ENCODE measurements at regions not wholly inside any gene's neighbourhood (a gene's known extent, or its start where the extent isn't known, plus 50 kb on each side); places are given as distances from the start of the nearest gene placed in this dataset.

DNA sequence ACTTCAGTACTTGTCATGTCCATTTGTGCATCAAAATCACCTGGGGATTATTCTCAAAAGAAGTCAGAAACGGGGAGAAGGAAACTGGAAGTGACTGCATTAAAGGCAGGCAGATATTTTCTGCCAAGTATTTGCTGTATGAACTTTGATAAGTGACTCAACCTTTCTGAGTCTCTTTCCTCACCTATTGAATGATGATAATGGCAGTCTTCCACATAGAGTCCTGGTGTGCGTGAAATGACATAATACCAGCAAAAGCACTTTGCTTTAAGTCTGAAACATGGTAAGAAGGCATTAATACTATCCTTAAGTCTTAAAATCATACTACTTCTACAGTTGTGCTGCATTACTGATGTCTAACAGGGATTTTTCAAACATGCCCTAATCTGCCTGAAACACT is 278.5 kb downstream of the ADAMTS20 start:
- no peak for TF ChIP-seq POLR2A (IDR thresholded peaks at IDR 0.05)
- TF ChIP-seq, protein P1, sequence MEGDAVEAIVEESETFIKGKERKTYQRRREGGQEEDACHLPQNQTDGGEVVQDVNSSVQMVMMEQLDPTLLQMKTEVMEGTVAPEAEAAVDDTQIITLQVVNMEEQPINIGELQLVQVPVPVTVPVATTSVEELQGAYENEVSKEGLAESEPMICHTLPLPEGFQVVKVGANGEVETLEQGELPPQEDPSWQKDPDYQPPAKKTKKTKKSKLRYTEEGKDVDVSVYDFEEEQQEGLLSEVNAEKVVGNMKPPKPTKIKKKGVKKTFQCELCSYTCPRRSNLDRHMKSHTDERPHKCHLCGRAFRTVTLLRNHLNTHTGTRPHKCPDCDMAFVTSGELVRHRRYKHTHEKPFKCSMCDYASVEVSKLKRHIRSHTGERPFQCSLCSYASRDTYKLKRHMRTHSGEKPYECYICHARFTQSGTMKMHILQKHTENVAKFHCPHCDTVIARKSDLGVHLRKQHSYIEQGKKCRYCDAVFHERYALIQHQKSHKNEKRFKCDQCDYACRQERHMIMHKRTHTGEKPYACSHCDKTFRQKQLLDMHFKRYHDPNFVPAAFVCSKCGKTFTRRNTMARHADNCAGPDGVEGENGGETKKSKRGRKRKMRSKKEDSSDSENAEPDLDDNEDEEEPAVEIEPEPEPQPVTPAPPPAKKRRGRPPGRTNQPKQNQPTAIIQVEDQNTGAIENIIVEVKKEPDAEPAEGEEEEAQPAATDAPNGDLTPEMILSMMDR (IDR thresholded peaks at IDR 0.05) = no peak

All from tibial nerve (tissue), 3 donors.